ENCODE measurements at regions not wholly inside any gene's neighbourhood (a gene's known extent, or its start where the extent isn't known, plus 50 kb on each side); places are given as distances from the start of the nearest gene placed in this dataset.

DNA sequence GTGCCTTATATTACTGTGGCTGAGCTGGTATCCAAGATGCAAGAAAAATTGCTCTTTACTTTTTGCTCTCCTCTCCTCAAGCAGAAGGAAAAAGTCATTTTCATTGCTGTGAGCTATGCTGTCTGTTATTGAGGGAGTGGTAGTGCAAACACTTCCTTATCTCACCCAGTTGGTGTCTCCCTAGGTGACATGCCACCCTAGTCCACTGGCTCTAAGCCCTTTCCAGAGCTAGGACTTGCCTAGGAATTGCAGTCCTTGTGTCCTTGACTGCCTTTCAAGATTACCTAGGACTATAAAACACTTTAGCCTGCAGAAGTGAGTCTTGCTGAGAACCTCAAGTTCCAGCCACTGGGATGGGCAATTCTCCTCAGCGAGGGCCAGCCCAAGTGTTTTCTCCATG, 458.3 kb downstream of the MRPL39 start (continued):
- no peak for TF ChIP-seq CTCF (conservative IDR thresholded peaks at IDR 0.05; ENCODE audit: low read depth in 2 of 2)
- TF ChIP-seq CREB1 (CRISPR knock-in tag; IDR thresholded peaks at IDR 0.05; ENCODE audit: low read depth), result no peak

- ATAC-seq, result no peak
- Histone ChIP-seq H3K9me2 (ENCODE audit: insufficient read depth) (peaks cover 4% of the 10 kb centered on the region; the same call in 1 of the 2 replicates), H3K4me1 (ENCODE audit: insufficient read depth) (no peaks in the 10 kb centered on the region), H3K36me3 (ENCODE audit: insufficient read depth) (no peaks in the 10 kb centered on the region), H3K79me2 (replicated peaks; ENCODE audit: insufficient read depth) (no peaks in the 10 kb centered on the region), H3K4me3 (no peak overlapping the region), H3F3A (replicated peaks; ENCODE audit: low read depth) (no peaks in the 10 kb centered on the region), H4K20me1 (replicated peaks; ENCODE audit: insufficient read depth) (no peaks in the 10 kb centered on the region), H2AFZ (no peak overlapping the region), H3K4me2 (no peak overlapping the region), H3K27ac (ENCODE audit: low read depth) (no peak overlapping the region), H3K27me3 (ENCODE audit: insufficient read depth) (no peaks in the 10 kb centered on the region)
- H3K9me3 Mint-ChIP-seq, result peaks cover 44% of the 10 kb centered on the region
- H3K27ac Mint-ChIP-seq, result no peak overlapping the region
- DNase-seq (ENCODE audit: low spot score), result no peak
- H3K36me3 Mint-ChIP-seq (ENCODE audit: low read depth), result no peaks in the 10 kb centered on the region
- TF ChIP-seq CREB1 (CRISPR knock-in tag; IDR thresholded peaks at IDR 0.05; ENCODE audit: low read depth), result no peak
- no peak for TF ChIP-seq ZNF462 (CRISPR knock-in tag; IDR thresholded peaks at IDR 0.05)
- TF ChIP-seq ZNF331 (CRISPR knock-in tag; IDR thresholded peaks at IDR 0.05; ENCODE audit: low read depth), result no peak
- TF ChIP-seq ETS1 (IDR thresholded peaks at IDR 0.05), result no peak
- no peak for TF ChIP-seq STAT1 (IDR thresholded peaks at IDR 0.05; ENCODE audit: unreplicated experiment)
- TF ChIP-seq POLR2AphosphoS5 (IDR thresholded peaks at IDR 0.05; ENCODE audit: low read depth), result no peak
- no peak for TF ChIP-seq NANOG (IDR thresholded peaks at IDR 0.05; ENCODE audit: borderline replicate concordance)
- H3K4me3 Mint-ChIP-seq, result no peak overlapping the region
- H3K27me3 Mint-ChIP-seq (ENCODE audit: insufficient read depth, low read depth, poor library complexity), result peaks cover 3% of the 10 kb centered on the region
- no peaks in the 10 kb centered on the region for H3K4me1 Mint-ChIP-seq
These were observed 467.9 kb downstream of the MRPL39 start for GRCh38 chr21:25139414-25139813.

All from GM23338 (cell line).